Brain pericyte (primary cell): ENCODE measurements at regions not wholly inside any gene's neighbourhood (a gene's known extent, or its start where the extent isn't known, plus 50 kb on each side); places are given as distances from the start of the nearest gene placed in this dataset.

Experiments
- DNase-seq: peaks from one replicate; pipeline ENCODE4 v3.0.0-alpha.2; 2012; ENCODE audit warnings: low read depth, low spot score

GRCh38 chr2:3100386-3100785 is 277.2 kb downstream of the EIPR1 start:
- no peak for DNase-seq

GRCh38 chr2:3099860-3100234 is 277.8 kb downstream of the EIPR1 start:
- DNase-seq, result no peak

DNA sequence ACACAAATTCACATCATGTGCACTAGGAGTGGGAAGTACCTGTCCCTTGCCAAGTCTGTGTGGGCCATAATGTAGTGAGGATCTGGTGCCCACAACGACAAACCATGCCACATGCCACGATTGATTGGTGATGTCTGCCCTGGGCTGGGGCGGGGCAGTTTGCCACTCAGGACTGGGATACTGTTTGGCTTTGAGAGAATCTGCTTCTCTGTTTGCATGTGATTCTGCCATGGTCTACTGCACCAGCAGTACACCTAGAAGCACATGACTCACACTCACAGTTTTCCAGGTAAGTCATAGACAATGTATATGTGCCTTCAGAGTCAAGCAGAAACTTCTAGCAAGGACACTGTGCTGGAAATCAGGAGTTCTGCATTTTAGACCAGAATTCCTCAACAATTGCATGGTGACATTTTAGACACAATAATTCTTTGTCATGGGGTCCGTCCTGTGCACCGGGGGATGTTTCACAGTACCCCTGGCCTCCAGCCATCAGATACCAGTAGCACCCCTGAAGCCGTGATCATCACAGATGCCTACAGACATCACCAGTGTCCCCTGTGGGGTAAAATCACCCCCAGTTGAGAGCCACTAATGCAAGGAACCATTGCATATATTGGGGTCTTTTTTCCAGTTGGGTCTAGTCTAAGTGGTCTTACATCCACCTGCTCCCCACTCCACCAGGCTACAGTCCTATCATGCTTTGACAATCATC is 278.3 kb downstream of the EIPR1 start:
- DNase-seq, result no peak

GRCh38 chr2:3098231-3098630 is 279.4 kb downstream of the EIPR1 start:
- DNase-seq, result no peak

- DNase-seq, result no peak
Observed at GRCh38 chr2:3097804-3098203, 279.8 kb downstream of the EIPR1 start.

GRCh38 chr2:3094999-3095958 is 282.3 kb downstream of the EIPR1 start:
- DNase-seq, result no peak

GRCh38 chr2:3094318-3094717 is 283.3 kb downstream of the EIPR1 start:
- DNase-seq, result no peak

GRCh38 chr2:3091696-3092095 is 285.9 kb downstream of the EIPR1 start:
- DNase-seq, result no peak

GRCh38 chr2:3082705-3083104 is 294.9 kb downstream of the EIPR1 start:
- DNase-seq, result no peak

DNA sequence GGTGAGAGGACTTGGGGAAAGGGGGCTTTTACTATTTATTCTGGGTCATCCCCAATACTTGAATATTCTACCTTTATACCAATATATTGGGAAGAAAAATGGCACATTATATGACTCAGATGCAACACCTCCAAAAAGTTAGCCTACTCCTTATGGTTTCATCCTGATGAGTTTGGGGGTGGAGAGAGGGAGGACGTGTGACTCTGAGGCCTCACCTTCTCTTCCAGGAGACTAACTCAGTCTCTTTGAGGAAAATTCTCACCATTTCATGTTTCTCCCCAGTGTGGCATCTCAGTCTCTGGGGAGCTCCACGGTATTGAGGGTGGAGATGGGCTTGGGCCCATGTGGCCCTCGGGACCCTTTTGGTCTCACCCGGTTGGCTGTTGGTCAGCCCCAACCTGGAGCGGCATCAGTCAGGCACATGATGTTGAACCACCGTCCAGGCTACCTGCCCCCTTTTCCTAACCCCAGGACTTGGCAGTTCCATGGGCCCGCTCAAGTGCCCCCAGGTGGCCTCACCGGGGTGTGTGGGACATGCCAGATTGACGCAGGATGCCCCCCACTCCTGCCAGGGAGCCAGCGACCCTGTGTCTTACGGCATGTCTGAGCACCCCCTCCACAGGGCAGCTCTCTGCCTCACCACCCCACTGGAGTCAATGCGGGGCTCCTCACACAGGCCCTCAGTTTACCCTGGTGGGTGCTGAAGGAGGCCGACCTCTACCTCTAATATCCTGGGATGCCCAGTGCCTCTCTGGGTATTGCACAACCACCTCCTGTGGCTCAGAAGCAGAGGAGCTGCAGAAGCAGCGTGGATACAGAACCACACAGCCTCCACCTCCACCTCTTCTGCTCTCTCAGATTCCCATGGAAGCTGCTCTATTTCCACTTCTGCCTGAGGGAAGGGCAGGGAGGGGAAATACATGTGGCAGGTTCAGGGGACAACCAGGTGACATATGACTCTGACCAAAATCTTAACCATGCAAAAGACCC is 297.4 kb downstream of the EIPR1 start:
- DNase-seq, result no peak

DNA sequence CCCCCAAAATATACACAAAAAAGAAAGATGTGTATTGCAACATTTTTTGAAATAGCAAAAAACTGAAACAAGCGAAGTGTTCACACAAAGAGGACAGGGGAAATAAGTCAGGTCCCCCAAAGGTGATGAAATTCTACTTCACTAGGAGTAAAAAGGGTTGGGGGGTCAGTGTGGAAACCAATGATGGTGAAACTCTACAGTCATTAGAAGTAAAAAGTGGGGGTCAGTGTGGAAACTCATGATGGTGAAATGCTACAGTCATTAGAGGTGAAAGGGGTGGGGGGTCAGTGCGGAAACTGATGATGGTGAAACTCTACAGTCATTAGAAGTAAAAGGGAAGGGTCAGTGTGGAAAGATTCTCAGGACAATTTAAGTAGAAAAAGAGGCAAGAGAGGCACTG is 298.2 kb downstream of the EIPR1 start:
- no peak for DNase-seq

DNA sequence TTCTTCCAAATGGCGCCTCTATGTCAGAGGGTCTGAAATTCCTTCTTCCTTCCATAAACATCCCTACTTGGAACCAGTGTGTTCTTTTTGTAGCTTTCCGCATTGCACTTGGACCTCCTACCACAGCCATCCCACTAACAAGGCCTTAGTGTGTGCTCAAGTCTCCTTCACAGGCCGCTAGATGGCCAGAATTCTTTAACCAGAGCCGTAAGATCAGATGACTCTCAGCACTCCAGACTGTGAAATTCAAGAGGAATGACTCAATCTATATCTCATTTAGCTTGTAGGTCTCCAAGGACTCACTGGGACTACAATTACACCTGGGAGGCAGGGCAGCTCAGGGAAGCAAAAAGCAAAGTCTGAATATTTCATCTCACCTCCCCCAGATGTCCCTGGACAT is 298.9 kb downstream of the EIPR1 start:
- no peak for DNase-seq

- DNase-seq, result no peak
Observed at GRCh38 chr2:3076848-3077642, 300.6 kb downstream of the EIPR1 start.

GRCh38 chr2:3075991-3076340 is 301.7 kb downstream of the EIPR1 start:
- DNase-seq, result no peak

- DNase-seq, result no peak
Observed at GRCh38 chr2:3075316-3075990, 302.2 kb downstream of the EIPR1 start.

DNA sequence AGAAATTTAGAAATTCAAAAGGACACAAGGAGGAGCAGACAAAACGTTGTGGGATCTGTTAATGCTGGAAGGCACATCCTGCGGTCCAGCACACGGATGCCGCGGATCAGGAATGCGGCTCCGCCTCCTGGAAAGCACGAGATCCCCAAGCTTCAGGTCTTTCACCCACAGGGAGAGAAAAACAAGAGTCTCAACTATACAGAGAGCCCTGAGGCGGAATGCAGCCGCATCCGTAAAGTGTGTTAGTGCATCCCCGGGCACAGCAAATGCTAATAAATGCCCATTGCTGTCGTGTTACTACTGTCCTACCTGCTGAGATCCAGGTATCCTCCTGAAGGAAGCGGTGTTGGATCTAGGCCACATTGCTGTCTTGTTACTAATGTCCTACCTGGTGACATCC is 303.9 kb downstream of the EIPR1 start:
- no peak for DNase-seq

DNA sequence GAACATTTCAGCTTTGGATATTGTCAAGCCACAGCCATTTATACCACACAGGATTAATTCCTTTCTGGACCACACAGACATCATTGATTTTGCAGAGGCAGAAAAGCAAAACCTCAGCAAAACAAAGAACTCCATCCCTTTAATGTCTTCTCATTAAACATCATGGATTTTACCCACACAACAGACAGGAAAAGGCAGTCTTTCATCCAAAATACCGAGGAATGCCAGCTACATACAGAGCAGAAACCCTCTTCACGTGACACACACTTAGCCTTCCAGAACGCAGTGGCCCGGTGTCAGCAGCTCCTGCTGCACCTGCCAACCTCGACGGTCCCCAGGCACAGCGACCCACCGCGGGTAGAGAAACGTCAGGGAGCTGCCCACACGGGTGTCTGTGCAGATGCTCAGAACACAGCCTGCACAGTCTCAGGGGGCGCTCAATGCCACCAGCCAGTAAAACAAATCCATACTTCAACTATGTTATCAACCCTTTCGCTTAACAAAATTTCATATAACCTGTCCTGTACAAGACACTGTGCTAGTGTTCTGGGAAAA is 304.5 kb downstream of the EIPR1 start:
- no peak for DNase-seq

GRCh38 chr2:3071685-3072263 is 305.8 kb downstream of the EIPR1 start:
- DNase-seq, result no peak

DNA sequence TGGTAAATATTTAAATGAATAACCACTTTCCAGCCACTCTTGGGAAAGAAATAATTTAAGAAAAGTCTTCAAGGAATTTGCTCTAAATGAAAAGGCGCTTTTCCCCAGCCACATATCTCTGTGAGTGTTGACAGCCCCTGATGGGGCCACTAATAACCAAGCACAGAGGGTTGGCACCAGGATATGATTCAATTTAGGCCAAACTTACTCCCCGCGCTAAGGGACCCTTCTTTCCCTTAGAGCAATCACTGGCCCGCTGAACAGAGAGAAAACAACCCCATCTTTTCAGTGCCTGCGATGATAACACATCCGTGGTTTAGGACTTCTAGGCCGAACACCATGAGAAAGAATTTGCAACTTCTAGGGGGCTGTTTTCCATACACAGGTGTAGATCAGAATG is 310.8 kb downstream of the EIPR1 start:
- DNase-seq, result no peak

GRCh38 chr2:3065928-3066327 is 311.7 kb downstream of the EIPR1 start:
- DNase-seq, result no peak
